H1 (cell line): ENCODE measurements at regions not wholly inside any gene's neighbourhood (a gene's known extent, or its start where the extent isn't known, plus 50 kb on each side); places are given as distances from the start of the nearest gene placed in this dataset.

ENCODE experiments used
- E2F6 ChIP-seq: IDR thresholded peaks from 2 replicates; pipeline ENCODE4 v1.6.1; 2012; ENCODE audit warnings: inconsistent platforms
- JUN ChIP-seq: IDR thresholded peaks from 2 replicates; pipeline ENCODE4 v1.6.1; 2011; ENCODE audit warnings: low read depth, mild to moderate bottlenecking, improper control_type of control experiment, low read length
- POLR2AphosphoS5 ChIP-seq: IDR thresholded peaks from 2 replicates; pipeline ENCODE4 v1.6.1; 2011; ENCODE audit warnings: low read depth, low read length
- TF ChIP-seq, protein P1 (sequence below), 3 experiments: IDR thresholded peaks; 1 replicate in 2 of 3; 2 replicates in 1 of 3; pipeline versions ENCODE4 v1.5.1 to v1.6.1; 2011; ENCODE audit warnings: low read length in 3 of 3, mild to moderate bottlenecking in 3 of 3, inconsistent platforms in 2 of 3, low read depth in 1 of 3, moderate library complexity in 1 of 3; ENCODE audit not compliant: insufficient read depth in 1 of 3; ENCODE audit errors: control extremely low read depth in 1 of 3

- TF ChIP-seq POLR2AphosphoS5 (no peak), E2F6 (no peak), JUN (no peak)
- TF ChIP-seq, protein P1, sequence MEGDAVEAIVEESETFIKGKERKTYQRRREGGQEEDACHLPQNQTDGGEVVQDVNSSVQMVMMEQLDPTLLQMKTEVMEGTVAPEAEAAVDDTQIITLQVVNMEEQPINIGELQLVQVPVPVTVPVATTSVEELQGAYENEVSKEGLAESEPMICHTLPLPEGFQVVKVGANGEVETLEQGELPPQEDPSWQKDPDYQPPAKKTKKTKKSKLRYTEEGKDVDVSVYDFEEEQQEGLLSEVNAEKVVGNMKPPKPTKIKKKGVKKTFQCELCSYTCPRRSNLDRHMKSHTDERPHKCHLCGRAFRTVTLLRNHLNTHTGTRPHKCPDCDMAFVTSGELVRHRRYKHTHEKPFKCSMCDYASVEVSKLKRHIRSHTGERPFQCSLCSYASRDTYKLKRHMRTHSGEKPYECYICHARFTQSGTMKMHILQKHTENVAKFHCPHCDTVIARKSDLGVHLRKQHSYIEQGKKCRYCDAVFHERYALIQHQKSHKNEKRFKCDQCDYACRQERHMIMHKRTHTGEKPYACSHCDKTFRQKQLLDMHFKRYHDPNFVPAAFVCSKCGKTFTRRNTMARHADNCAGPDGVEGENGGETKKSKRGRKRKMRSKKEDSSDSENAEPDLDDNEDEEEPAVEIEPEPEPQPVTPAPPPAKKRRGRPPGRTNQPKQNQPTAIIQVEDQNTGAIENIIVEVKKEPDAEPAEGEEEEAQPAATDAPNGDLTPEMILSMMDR (IDR thresholded peaks at IDR 0.05; ENCODE audit: control extremely low read depth in 1 of 3, insufficient read depth in 1 of 3, low read depth in 1 of 3, low read length in 3 of 3) = no peak
These were observed 153.6 kb upstream of the COL3A1 start for GRCh38 chr2:188820576-188820975.
